H1 (cell line): ENCODE measurements at regions not wholly inside any gene's neighbourhood (a gene's known extent, or its start where the extent isn't known, plus 50 kb on each side); places are given as distances from the start of the nearest gene placed in this dataset.

Experiments
- CTCF ChIA-PET: fragments of 300-600 bp; sonication (Branson Sonifier 250); formaldehyde crosslinking; loops from one replicate; lab custom pipeline; 2021; ENCODE audit not compliant: partially characterized antibody; lab: Charles Lee
- POLR2A ChIA-PET: fragments of 300-600 bp; sonication (Branson Sonifier 250); formaldehyde crosslinking; loops from one replicate; lab custom pipeline; 2021; ENCODE audit warnings: inconsistent platforms; ENCODE audit not compliant: partially characterized antibody; lab: Charles Lee
- DNase-seq, 2 experiments: peaks; one replicate each; pipeline versions ENCODE4 v3.0.0 to v3.0.0-alpha.2; 2010 to 2022; ENCODE audit warnings: low spot score in 2 of 2, low read depth in 1 of 2, mixed read lengths in 1 of 2
- FAIRE-seq: peaks from 2 replicates; lab custom pipeline; 2011; peaks lifted over from hg19 to GRCh38; lab: Jason Lieb, UNC
- H2AFZ ChIP-seq: 2 replicates; pipeline ENCODE4 v1.8.1; 2012; ENCODE audit warnings: low read length, inconsistent platforms
- H2AK5ac ChIP-seq: 2 replicates; pipeline ENCODE4 v1.6.1; 2013; ENCODE audit warnings: low read depth, low read length
- H2BK120ac ChIP-seq: replicated peaks from 2 replicates; pipeline ENCODE3; 2013; ENCODE audit warnings: low read depth, low read length, inconsistent platforms
- H2BK12ac ChIP-seq: 2 replicates; pipeline ENCODE4 v1.6.1; 2013; ENCODE audit warnings: low read depth, low read length
- H2BK15ac ChIP-seq: 2 replicates; pipeline ENCODE4 v1.6.1; 2013; ENCODE audit warnings: low read length
- H2BK20ac ChIP-seq: 2 replicates; pipeline ENCODE4 v1.6.1; 2013; ENCODE audit warnings: low read length
- H2BK5ac ChIP-seq: 2 replicates; pipeline ENCODE4 v1.6.1; 2013; ENCODE audit warnings: low read depth, low read length
- H3K14ac ChIP-seq: 2 replicates; pipeline ENCODE4 v1.6.1; 2013; ENCODE audit warnings: inconsistent platforms; ENCODE audit not compliant: insufficient read length
- H3K18ac ChIP-seq: 2 replicates; pipeline ENCODE4 v1.6.1; 2013; ENCODE audit warnings: low read length; ENCODE audit errors: extremely low read depth
- H3K23ac ChIP-seq: 2 replicates; pipeline ENCODE4 v1.6.1; 2013; ENCODE audit warnings: inconsistent platforms; ENCODE audit not compliant: insufficient read length
- H3K23me2 ChIP-seq: 2 replicates; pipeline ENCODE4 v1.6.1; 2013; ENCODE audit warnings: low read depth, low read length
- H3K27ac ChIP-seq: 2 replicates; pipeline ENCODE4 v1.6.1; 2011; ENCODE audit warnings: low read depth, low read length, inconsistent platforms
- H3K27me3 ChIP-seq, 4 experiments: replicated peaks in 1 of 4; 1 replicate in 1 of 4; 2 replicates in 3 of 4; pipeline versions ENCODE4 v1.6.1 to v1.8.1; 2011 to 2013; ENCODE audit warnings: low read length in 3 of 4, mild to moderate bottlenecking in 3 of 4, inconsistent platforms in 2 of 4, mixed read lengths in 2 of 4, moderate library complexity in 1 of 4; ENCODE audit not compliant: control insufficient read depth in 3 of 4, insufficient read depth in 3 of 4; ENCODE audit errors: extremely low read depth in 1 of 4
- H3K36me3 ChIP-seq, 4 experiments: 2 replicates each; pipeline versions ENCODE4 v1.6.1 to v1.8.1; 2011 to 2013; ENCODE audit warnings: mild to moderate bottlenecking in 4 of 4, low read length in 3 of 4, moderate library complexity in 2 of 4, control low read depth in 1 of 4, inconsistent platforms in 1 of 4; ENCODE audit not compliant: insufficient read depth in 4 of 4, control insufficient read depth in 2 of 4
- H3K4ac ChIP-seq: replicated peaks from 2 replicates; pipeline ENCODE3; 2013; ENCODE audit warnings: low read length, low read depth, mixed read lengths, inconsistent platforms; ENCODE audit not compliant: insufficient read length
- H3K4me1 ChIP-seq, 4 experiments: replicated peaks in 1 of 4; 1 replicate in 1 of 4; 2 replicates in 3 of 4; pipeline versions ENCODE4 v1.6.1 to v1.8.1; 2011 to 2013; ENCODE audit warnings: low read length in 3 of 4, inconsistent platforms in 2 of 4, mixed read lengths in 1 of 4; ENCODE audit not compliant: insufficient read depth in 4 of 4, control insufficient read depth in 3 of 4
- H3K4me2 ChIP-seq, 2 experiments: 2 replicates each; pipeline versions ENCODE4 v1.6.1 to v1.8.1; 2011 to 2013; ENCODE audit warnings: low read depth in 2 of 2, low read length in 2 of 2, control low read depth in 1 of 2, inconsistent platforms in 1 of 2, mild to moderate bottlenecking in 1 of 2; ENCODE audit not compliant: insufficient read depth in 1 of 2
- H3K4me3 ChIP-seq, 4 experiments: fragments of 200-600, 300-600 bp in 1 of 4; sonication (generic), shearing (Covaris generic), sonication (Bioruptor Twin) in 1 of 4; 2 replicates each; pipeline versions ENCODE4 v1.5.1 to v1.8.1; 2011 to 2016; ENCODE audit warnings: low read length in 4 of 4, low read depth in 3 of 4, control low read depth in 2 of 4, inconsistent platforms in 2 of 4, mild to moderate bottlenecking in 2 of 4, mixed read lengths in 1 of 4, moderate library complexity in 1 of 4; ENCODE audit not compliant: insufficient read depth in 2 of 4; ENCODE audit errors: extremely low read depth in 1 of 4
- H3K56ac ChIP-seq: replicated peaks from 2 replicates; pipeline ENCODE3; 2013; ENCODE audit warnings: low read depth, mild to moderate bottlenecking, mixed read lengths, low read length, inconsistent platforms; ENCODE audit not compliant: insufficient read length
- H3K79me1 ChIP-seq: 2 replicates; pipeline ENCODE4 v1.6.1; 2013; ENCODE audit warnings: low read depth, low read length, control low read depth
- H3K79me2 ChIP-seq, 2 experiments: 2 replicates each; pipeline versions ENCODE4 v1.6.1 to v1.8.1; 2012 to 2013; ENCODE audit warnings: low read length in 2 of 2, mild to moderate bottlenecking in 2 of 2, inconsistent platforms in 1 of 2; ENCODE audit not compliant: insufficient read depth in 2 of 2, control insufficient read depth in 1 of 2
- H3K9ac ChIP-seq, 4 experiments: replicated peaks in 1 of 4; 1 replicate in 1 of 4; 2 replicates in 3 of 4; pipeline versions ENCODE4 v1.6.1 to v1.8.1; 2011 to 2013; ENCODE audit warnings: low read depth in 3 of 4, low read length in 3 of 4, control low read depth in 2 of 4, mild to moderate bottlenecking in 2 of 4, moderate library complexity in 2 of 4, inconsistent platforms in 1 of 4; ENCODE audit errors: extremely low read depth in 1 of 4
- H3K9me3 ChIP-seq, 2 experiments: 2 replicates each; pipeline versions ENCODE4 v1.6.1 to v1.8.1; 2012 to 2013; ENCODE audit warnings: mild to moderate bottlenecking in 2 of 2, moderate library complexity in 2 of 2, control low read depth in 1 of 2, inconsistent platforms in 1 of 2, low read depth in 1 of 2, low read length in 1 of 2, mixed read lengths in 1 of 2; ENCODE audit not compliant: insufficient read depth in 2 of 2
- H4K20me1 ChIP-seq, 2 experiments: replicated peaks in 1 of 2; 2 replicates each; pipeline versions ENCODE3 to v1.8.1; 2011 to 2013; ENCODE audit warnings: inconsistent platforms in 2 of 2, low read length in 2 of 2, mild to moderate bottlenecking in 1 of 2; ENCODE audit not compliant: insufficient read depth in 2 of 2, control insufficient read depth in 1 of 2
- H4K5ac ChIP-seq: 2 replicates; pipeline ENCODE4 v1.6.1; 2013; ENCODE audit warnings: low read length, low read depth, mixed read lengths, inconsistent platforms; ENCODE audit not compliant: insufficient read length
- H4K8ac ChIP-seq: 2 replicates; pipeline ENCODE4 v1.8.0; 2013; ENCODE audit warnings: mild to moderate bottlenecking, moderate library complexity, low read length, inconsistent platforms; ENCODE audit not compliant: insufficient read depth; ENCODE audit errors: extremely low read depth
- H4K91ac ChIP-seq: replicated peaks from 2 replicates; pipeline ENCODE3; 2013; ENCODE audit warnings: low read length, mixed read lengths, inconsistent platforms; ENCODE audit not compliant: insufficient read length
- BRCA1 ChIP-seq: IDR thresholded peaks from 2 replicates; pipeline ENCODE4 v1.6.1; 2012; ENCODE audit warnings: low read depth, low read length, improper control_type of control experiment
- KDM5A ChIP-seq: fragments of 200-600 bp; IDR thresholded peaks from 2 replicates; pipeline ENCODE4 v1.7.1; 2012; ENCODE audit warnings: mild to moderate bottlenecking, low read length, inconsistent platforms, mixed read lengths
- MAX ChIP-seq: IDR thresholded peaks from 2 replicates; pipeline ENCODE4 v1.6.1; 2012; ENCODE audit warnings: inconsistent platforms
- RXRA ChIP-seq: IDR thresholded peaks from 2 replicates; pipeline ENCODE4 v1.6.1; 2011; ENCODE audit warnings: low read depth, mild to moderate bottlenecking, low read length, moderate library complexity; ENCODE audit not compliant: insufficient read depth
- TBP ChIP-seq: IDR thresholded peaks from 2 replicates; pipeline ENCODE4 v1.6.1; 2011; ENCODE audit warnings: low read depth, low read length, improper control_type of control experiment
- TCF12 ChIP-seq: IDR thresholded peaks from 2 replicates; pipeline ENCODE4 v1.6.1; 2011; ENCODE audit warnings: low read depth, mild to moderate bottlenecking, low read length
- WGBS, 2 experiments: shearing (Covaris generic) in 1 of 2; methylation state at CpG; one replicate each; pipeline versions ENCODE4 v1.1.6 to v1.1.7; 2013 to 2015; ENCODE audit warnings: low lambda C conversion rate in 2 of 2, mixed read lengths in 2 of 2, inconsistent platforms in 1 of 2, low coverage in 1 of 2, missing lambda C conversion rate in 1 of 2; ENCODE audit not compliant: insufficient replicate concordance in 2 of 2, insufficient coverage in 1 of 2, insufficient read length in 1 of 2; ENCODE audit errors: extremely low coverage in 1 of 2, missing lambda C conversion rate in 1 of 2; 5-methylcytosine and 5-hydroxymethylcytosine counted together

- H2AFZ ChIP-seq, result no peak overlapping the region
- no peak overlapping the region for H3K4me2 ChIP-seq
- no peak overlapping the region for H4K91ac ChIP-seq
- H3K79me1 ChIP-seq, result no peaks in the 10 kb centered on the region
- WGBS, 2 experiments, result 94% methylated on average over 1 of the region's 1 CpG; no CpG with 5 or more reads in 1 of the 2 experiments
- no peaks in the 10 kb centered on the region for H3K9me3 ChIP-seq
- no peak overlapping the region for H2BK20ac ChIP-seq
- H3K23ac ChIP-seq, result no peak overlapping the region
- no peak overlapping the region for H2AK5ac ChIP-seq
- H4K8ac ChIP-seq, result no peak overlapping the region
- H3K4me3 ChIP-seq, result no peak overlapping the region
- DNase-seq, result no peak
- H3K18ac ChIP-seq, result no peak overlapping the region
- no peak overlapping the region for H4K5ac ChIP-seq
- no peaks in the 10 kb centered on the region for H4K20me1 ChIP-seq
- TF ChIP-seq TBP, result no peak
- TF ChIP-seq TCF12, result no peak
- TF ChIP-seq KDM5A, result no peak
- TF ChIP-seq BRCA1, result no peak
- TF ChIP-seq RXRA, result no peak
- TF ChIP-seq MAX, result no peak
- TF ChIP-seq, all 59 proteins: peak for 0
- no peak overlapping the region for H3K14ac ChIP-seq
- H2BK120ac ChIP-seq, result no peak overlapping the region
- no peak overlapping the region for H3K56ac ChIP-seq
- H3K4ac ChIP-seq, result no peak overlapping the region
- H3K27ac ChIP-seq, result no peak overlapping the region
- no peak overlapping the region for H2BK15ac ChIP-seq
- no peaks in the 10 kb centered on the region for H3K36me3 ChIP-seq
- H3K9ac ChIP-seq, result no peak overlapping the region
- H3K79me2 ChIP-seq, result no peaks in the 10 kb centered on the region
- H3K27me3 ChIP-seq, result no peaks in the 10 kb centered on the region; a peak in 1 of 7 replicates
- H3K4me1 ChIP-seq, result no peaks in the 10 kb centered on the region
- H2BK12ac ChIP-seq, result no peak overlapping the region
- ChIA-PET POLR2A (no interaction called here), CTCF (interaction anchor here (1.4 kb wide), 1 partner anchor 12 kb away, joined by 4 read pairs; no protein-coding TSS in a partner anchor)
- no peak overlapping the region for H2BK5ac ChIP-seq
- no peak for FAIRE-seq
- H3K23me2 ChIP-seq, result no peaks in the 10 kb centered on the region
Observed at GRCh38 chr11:29389793-29390192, 627.0 kb downstream of the KCNA4 start.
